ENCODE measurements at regions not wholly inside any gene's neighbourhood (a gene's known extent, or its start where the extent isn't known, plus 50 kb on each side); places are given as distances from the start of the nearest gene placed in this dataset.

GRCh38 chr1:112247036-112247597, 148.9 kb upstream of the CTTNBP2NL start:
- TF ChIP-seq CTCF (IDR thresholded peaks at IDR 0.05) (no peak), EZH2 (IDR thresholded peaks at IDR 0.05; ENCODE audit: borderline replicate concordance, insufficient read depth, low read depth, low read length, poor library complexity, severe bottlenecking) (no peak)
